GDM1 (cell line): ENCODE measurements at regions not wholly inside any gene's neighbourhood (a gene's known extent, or its start where the extent isn't known, plus 50 kb on each side); places are given as distances from the start of the nearest gene placed in this dataset.

ENCODE experiments used
- DNase-seq: peaks from one replicate; lab custom pipeline; 2025; lab: John Stamatoyannopoulos, UW

GRCh38 chr2:16317211-16317830 lies 348.3 kb downstream of the CYRIA start:
- no peak for DNase-seq

DNA sequence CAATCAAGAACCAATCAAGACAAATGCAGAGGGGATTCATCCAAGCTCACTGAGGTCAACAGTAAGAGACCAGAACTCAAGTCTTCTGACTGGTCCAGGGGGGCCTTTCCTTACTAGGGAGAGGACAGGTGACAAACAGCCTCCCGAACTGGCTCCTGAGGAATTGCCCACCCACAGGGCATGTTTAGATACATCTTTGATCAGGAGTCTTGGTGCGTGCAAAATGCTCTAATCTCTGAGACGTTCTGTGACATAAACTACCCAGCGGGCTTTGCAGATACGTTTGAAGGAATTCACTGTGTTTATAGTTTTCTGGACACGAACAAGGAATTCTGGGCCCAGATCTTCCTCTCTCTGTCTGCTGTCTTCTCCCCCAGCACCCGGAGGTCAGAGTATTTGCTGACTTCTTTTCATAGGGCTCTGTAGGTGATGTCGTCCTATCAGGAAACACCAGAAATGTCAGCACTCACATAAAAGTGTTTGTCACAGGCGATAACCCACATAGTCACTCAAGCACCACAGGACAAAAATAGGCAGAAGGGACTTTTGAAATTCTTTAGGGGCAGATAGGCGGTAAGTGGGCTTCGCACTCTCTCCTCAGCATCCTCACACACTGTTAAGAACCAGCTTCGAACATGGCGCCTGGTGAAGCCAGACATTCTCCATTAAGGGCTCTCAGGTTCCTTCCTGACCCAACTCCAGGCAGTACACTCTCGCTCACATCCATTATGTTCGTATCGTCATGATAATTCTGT lies 349.0 kb downstream of the CYRIA start:
- no peak for DNase-seq

DNA sequence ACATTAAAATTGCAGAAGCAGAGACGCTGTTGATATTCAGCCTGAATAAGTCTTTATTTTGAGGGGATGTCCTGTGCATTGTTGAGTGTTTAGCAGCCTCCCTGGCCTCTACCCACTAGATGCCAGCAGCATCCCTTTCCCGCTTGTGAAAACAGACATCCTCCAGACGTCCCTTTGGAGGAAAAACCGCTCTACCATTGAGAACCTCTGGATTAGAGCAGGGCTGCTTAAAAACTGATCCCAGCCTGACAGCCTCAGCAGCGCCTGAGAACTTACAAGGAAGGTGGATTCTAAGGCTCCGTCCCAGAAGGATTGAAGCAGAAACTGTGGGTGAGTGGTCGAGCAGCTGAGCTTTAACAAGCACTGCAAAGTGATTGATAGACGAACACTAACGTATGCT lies 349.7 kb downstream of the CYRIA start:
- no peak for DNase-seq

- DNase-seq: no peak
Measured at GRCh38 chr2:16315458-16315835, 350.2 kb downstream of the CYRIA start.

- DNase-seq: no peak
Measured at GRCh38 chr2:16314691-16315457, 350.8 kb downstream of the CYRIA start.

- DNase-seq: no peak
Measured at GRCh38 chr2:16314001-16314400, 351.6 kb downstream of the CYRIA start.

DNA sequence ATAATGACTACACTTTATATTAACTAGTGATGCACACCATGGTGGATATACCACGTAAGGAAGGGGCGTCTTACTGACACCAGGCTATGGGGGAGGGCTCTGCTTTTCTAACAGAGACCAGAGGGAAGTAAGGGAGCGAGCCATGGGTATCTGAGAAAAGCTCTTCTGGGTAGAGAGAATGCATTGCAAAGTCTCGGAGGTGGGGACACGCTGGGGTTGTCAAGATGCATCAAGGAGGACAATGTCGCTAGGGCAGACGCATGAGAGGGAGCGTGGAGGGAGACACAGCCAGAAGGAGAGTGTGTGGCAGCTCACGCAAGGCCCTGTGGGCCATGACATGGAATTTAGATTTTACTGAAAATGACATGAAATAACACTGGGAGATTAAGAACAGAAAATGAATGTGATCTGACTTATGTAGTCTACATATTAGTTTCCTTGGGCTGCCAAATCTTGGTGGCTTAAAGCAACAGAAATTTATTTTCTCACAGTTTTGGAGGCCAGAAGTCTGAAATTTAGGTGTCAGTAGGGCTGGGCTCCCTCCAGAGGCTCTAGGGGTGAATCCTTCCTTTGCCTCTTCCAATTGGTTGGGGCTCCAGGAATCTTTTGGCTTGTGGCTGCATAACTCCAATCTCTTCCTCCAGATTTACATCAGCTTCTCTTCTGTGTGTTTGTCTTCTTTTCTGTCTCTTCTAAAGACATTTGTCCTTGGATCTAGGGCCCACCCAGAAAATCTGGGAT lies 352.2 kb downstream of the CYRIA start:
- no peak for DNase-seq

GRCh38 chr2:16312771-16313170 lies 352.9 kb downstream of the CYRIA start:
- DNase-seq: no peak

DNA sequence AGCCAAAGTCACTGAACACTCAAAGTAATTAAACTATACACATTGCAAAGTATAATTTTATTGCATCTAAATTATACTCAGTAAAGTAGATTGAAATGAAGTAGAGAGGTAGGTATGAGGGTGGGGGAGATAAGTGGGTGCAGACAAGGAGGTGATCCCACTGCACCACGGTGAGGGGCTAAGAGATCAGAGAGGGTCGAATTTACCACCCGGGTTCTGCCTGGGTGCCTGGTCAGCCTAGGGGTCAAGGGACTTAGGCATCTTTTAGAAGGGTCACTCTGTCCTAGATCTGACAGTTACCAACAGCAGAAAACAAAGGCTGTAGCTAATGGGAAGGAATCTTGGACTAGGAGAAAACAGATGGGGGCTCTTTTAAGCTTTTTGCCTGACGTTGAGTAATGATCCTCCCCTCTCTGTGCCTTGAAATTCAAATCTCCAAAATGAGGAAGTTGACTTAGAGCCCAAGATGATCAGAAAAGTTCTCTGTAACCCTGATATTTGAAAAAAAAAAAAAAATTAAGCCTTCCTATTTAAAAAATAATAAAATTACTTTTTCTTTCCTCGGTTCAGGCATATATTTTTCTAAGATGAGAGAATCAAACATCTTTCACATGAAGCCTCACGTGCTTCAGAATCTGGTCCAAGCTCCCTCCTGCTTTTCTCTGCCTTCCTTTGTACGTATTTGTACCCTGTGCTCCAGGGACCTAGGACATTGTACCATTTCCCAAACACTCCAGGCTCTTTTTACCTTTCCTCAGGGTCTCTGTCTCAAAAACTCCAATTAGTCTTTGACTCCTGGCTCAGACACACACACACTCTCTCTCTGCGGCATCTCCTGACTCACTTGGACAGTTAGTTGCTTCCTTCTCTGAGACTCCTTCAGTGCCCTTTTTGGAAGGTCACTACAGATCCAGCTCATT lies 353.9 kb downstream of the CYRIA start:
- no peak for DNase-seq

DNA sequence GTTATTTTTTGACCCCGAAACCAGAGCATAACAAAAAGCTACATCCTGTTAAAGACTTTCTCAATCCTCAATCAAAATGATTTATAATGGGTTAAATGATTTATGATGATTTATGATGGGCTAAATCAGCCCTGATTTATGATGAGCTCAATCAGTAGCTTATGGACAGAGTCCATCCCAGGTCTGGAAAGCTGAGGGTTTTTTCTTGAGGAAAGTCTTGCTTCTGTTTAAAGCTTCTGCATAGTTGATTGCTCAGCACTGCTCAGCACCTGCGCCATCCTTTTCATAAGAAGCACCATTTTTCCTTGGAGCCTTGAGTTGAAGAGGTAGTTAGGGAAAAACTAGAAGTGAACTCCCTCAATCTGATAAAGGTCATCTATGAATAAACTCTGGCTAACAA lies 356.8 kb downstream of the CYRIA start:
- DNase-seq: no peak

GRCh38 chr2:16304876-16305590 lies 360.6 kb downstream of the CYRIA start:
- DNase-seq: no peak

- no peak for DNase-seq
Measured at GRCh38 chr2:16303761-16304160, 361.9 kb downstream of the CYRIA start.

- no peak for DNase-seq
Measured at GRCh38 chr2:16303273-16303577, 362.4 kb downstream of the CYRIA start.

DNA sequence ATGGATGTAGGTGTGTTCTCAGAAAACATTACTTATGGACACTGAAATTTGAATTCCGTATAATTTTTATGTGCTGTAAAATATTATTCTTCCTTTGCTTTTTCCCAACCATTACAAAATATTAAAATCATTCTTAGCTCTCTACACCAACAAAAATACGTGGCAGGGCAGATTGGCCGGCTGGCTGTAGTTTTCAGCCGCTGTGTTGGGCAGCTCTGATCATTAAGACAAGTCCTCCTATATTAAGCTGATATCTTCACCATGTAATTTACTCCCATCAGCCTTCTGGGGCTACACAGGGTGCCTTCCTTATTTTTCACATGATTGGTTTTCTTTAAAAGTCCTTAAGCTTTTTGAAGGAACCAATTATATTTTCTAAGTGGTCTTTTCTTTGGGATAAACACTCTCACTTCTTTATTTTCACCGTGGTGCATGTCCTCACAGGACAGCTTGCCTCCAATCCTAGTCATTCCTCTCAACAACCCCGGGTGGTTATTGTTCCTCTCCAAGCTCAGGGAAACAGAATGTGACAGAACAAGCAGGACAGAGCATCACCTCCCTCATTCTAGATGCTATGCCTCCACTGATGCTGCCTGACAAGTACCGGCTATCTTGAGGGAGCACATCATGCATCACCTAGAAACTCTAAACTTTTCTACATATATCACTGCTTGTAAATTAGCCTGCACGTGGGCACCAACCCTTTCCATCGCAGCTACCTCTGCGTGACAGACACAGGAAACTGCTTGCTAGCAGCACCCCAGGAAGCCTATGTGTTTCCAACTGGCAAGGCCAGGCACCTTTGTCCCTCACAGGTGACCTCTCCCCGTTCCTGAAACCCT lies 362.3 kb downstream of the MYCN start:
- no peak for DNase-seq

GRCh38 chr2:16301961-16302360 lies 361.6 kb downstream of the MYCN start:
- no peak for DNase-seq

DNA sequence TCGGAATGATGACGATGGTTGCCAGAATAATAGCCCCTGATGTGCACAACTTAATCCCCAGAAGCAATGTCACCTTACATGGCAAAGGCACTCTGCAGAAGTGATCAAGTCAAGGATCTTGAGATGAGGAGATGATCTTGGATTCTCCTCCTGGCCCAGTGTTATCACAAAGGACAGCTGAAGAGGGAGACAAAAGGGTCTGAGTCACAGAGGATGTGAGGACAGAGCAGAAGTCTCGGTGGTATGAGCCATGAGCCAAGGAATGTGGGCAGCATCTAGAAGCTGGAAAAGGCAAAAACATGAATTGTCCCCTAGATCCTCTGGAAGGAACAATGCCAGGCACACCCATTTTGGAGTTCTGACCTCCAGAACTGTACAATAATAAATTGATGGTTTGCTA lies 358.5 kb downstream of the MYCN start:
- no peak for DNase-seq

DNA sequence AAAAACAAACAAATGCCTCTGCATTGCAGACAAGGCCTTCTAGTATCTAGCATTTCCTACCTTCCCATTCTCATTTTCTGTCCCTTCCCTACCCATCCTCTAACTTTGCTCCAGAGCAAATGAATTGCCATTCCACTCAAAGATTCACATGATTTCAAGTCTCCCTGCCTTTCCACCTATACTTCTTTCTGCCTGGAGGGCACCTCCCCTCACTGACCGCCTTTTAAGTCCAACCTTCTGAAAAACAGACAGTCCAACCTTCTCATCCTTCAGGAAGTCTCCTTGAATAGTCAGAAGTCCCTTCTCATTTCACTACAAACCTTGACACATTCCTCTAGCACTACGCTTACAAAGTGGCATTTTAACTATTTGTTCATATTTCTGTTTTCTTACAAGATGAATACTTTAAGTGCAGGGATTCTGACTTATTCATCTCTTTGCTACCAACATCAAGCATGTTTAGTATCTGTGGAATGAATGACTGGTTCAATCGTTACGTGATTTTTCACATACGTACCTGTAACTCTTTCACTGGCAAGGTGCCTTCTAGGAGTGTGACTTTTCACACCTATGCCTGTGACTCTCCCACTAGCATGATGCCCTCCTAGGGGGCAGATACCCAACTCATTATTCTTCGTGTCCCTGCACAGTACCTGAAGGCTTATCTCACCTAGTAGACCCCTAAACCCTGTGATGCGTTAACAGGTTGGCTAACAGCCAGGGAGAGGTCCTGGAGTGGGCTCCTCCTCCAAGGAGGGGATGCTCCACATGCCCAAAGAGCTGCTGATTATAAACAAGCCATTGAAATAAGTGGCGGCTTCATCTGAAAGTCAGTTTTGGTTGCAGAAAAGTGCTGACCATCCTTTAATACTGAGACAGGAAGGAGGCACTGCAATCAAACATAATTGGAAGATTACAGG lies 356.2 kb downstream of the MYCN start:
- DNase-seq: no peak

DNA sequence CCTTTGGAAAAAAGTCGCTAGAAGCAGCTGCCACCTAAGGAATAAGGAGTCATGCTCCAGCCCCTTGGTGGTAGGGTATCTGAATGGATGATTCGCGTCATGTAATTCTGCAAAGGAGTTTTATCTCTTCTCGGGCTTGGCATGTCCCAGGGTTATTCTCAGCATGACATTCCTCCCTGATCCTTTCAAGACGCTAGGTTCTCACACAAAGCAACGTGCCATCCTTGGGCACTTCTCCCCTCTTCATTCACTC lies 355.6 kb downstream of the MYCN start:
- DNase-seq: no peak

DNA sequence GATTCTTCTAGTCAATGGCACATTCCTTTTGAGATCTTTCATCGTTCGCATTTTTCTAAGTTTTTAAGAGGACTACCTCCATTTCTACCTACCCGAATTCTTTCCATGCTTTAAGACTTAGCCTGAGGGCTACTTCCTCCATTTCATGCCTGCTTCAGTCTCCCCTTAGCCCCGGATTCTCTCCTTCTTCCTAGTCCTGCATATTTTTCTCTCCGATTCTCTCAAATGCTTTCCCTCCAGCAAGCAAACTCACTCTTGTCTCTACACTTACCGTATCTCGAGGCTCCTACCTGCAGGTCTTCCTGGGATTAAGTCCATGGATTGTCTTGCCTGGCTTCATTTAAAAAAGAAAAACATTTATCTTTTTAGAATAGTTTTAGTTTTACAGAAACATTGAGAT lies 354.4 kb downstream of the MYCN start:
- DNase-seq: no peak
